ENCODE measurements at regions not wholly inside any gene's neighbourhood (a gene's known extent, or its start where the extent isn't known, plus 50 kb on each side); places are given as distances from the start of the nearest gene placed in this dataset.
"Not testable (repeated sequence)": the region's sequence is repeated elsewhere in the genome, so short reads cannot be mapped to it uniquely, and the experiment has no call there.

GRCh38 chr1:8144323-8144722, 118.2 kb upstream of the ERRFI1 start:
- DNase-seq (ENCODE audit: low read depth in 2 of 2) = no peak

GRCh38 chr1:8142955-8143629, 117.0 kb upstream of the ERRFI1 start:
- DNase-seq (ENCODE audit: low read depth in 2 of 2) = no peak

GRCh38 chr1:8139941-8140340, 113.8 kb upstream of the ERRFI1 start:
- no peak for DNase-seq (ENCODE audit: low read depth in 2 of 2)

- DNase-seq (ENCODE audit: low read depth in 2 of 2) = no peak
Measured at GRCh38 chr1:8139383-8139782, 113.3 kb upstream of the ERRFI1 start.

GRCh38 chr1:8138673-8139072, 112.6 kb upstream of the ERRFI1 start:
- no peak for DNase-seq (ENCODE audit: low read depth in 2 of 2)

GRCh38 chr1:8137481-8138244, 111.6 kb upstream of the ERRFI1 start:
- DNase-seq (ENCODE audit: low read depth in 2 of 2) = no peak

GRCh38 chr1:8136766-8137165, 110.7 kb upstream of the ERRFI1 start:
- DNase-seq (ENCODE audit: low read depth in 2 of 2) = no peak

- no peak for DNase-seq (ENCODE audit: low read depth in 2 of 2)
Measured at GRCh38 chr1:8135250-8135649, 109.1 kb upstream of the ERRFI1 start.

GRCh38 chr1:8134546-8135235, 108.6 kb upstream of the ERRFI1 start:
- DNase-seq (ENCODE audit: low read depth in 2 of 2) = no peak

GRCh38 chr1:8133657-8134430, 107.7 kb upstream of the ERRFI1 start:
- no peak for DNase-seq (ENCODE audit: low read depth in 2 of 2)

GRCh38 chr1:8133190-8133589, 107.1 kb upstream of the ERRFI1 start:
- DNase-seq (ENCODE audit: low read depth in 2 of 2) = no peak

- DNase-seq (ENCODE audit: low read depth in 2 of 2) = no peak
Measured at GRCh38 chr1:8127171-8127641, 101.1 kb upstream of the ERRFI1 start.

- no peak for DNase-seq (ENCODE audit: low read depth in 2 of 2)
Measured at GRCh38 chr1:8122477-8123407, 96.6 kb upstream of the ERRFI1 start.

GRCh38 chr1:8122160-8122476, 96.0 kb upstream of the ERRFI1 start:
- DNase-seq (ENCODE audit: low read depth in 2 of 2) = no peak

- no peak for DNase-seq (ENCODE audit: low read depth in 2 of 2)
Measured at GRCh38 chr1:8121261-8122159, 95.4 kb upstream of the ERRFI1 start.

GRCh38 chr1:8120693-8121260, 94.7 kb upstream of the ERRFI1 start:
- DNase-seq (ENCODE audit: low read depth in 2 of 2) = no peak

- not testable (repeated sequence) for DNase-seq (ENCODE audit: low read depth in 2 of 2)
Measured at GRCh38 chr1:8118736-8119135, 92.6 kb upstream of the ERRFI1 start.

- no peak for DNase-seq (ENCODE audit: low read depth in 2 of 2)
Measured at GRCh38 chr1:8118031-8118451, 91.9 kb upstream of the ERRFI1 start.

- DNase-seq (ENCODE audit: low read depth in 2 of 2) = no peak
Measured at GRCh38 chr1:8116894-8117264, 90.8 kb upstream of the ERRFI1 start.

GRCh38 chr1:8115769-8116167, 89.7 kb upstream of the ERRFI1 start:
- no peak for DNase-seq (ENCODE audit: low read depth in 2 of 2)
